ENCODE measurements at regions not wholly inside any gene's neighbourhood (a gene's known extent, or its start where the extent isn't known, plus 50 kb on each side); places are given as distances from the start of the nearest gene placed in this dataset.

- TF ChIP-seq CTCF (IDR thresholded peaks at IDR 0.05) = no peak
- TF ChIP-seq POLR2A (IDR thresholded peaks at IDR 0.05) = no peak
Observed at GRCh38 chr2:139911160-139911559, 1131.0 kb upstream of the NXPH2 start.
